Mammary epithelial cell (primary cell): ENCODE measurements at regions not wholly inside any gene's neighbourhood (a gene's known extent, or its start where the extent isn't known, plus 50 kb on each side); places are given as distances from the start of the nearest gene placed in this dataset.

Experiments
- EZH2 ChIP-seq: IDR thresholded peaks from 2 replicates; pipeline ENCODE4 v1.6.1; 2012; ENCODE audit warnings: low read length, inconsistent platforms, borderline replicate concordance
- TF ChIP-seq, protein P1 (sequence below), 2 donors: IDR thresholded peaks in 1 of 2; conservative IDR thresholded peaks in 1 of 2; 2 replicates each; pipeline ENCODE4 v1.5.1; 2011 to 2012; ENCODE audit warnings: inconsistent platforms in 2 of 2, low read length in 2 of 2, mild to moderate bottlenecking in 2 of 2, control low read depth in 1 of 2, low read depth in 1 of 2; ENCODE audit not compliant: insufficient read depth in 1 of 2; ENCODE audit errors: extremely low read depth in 1 of 2

DNA sequence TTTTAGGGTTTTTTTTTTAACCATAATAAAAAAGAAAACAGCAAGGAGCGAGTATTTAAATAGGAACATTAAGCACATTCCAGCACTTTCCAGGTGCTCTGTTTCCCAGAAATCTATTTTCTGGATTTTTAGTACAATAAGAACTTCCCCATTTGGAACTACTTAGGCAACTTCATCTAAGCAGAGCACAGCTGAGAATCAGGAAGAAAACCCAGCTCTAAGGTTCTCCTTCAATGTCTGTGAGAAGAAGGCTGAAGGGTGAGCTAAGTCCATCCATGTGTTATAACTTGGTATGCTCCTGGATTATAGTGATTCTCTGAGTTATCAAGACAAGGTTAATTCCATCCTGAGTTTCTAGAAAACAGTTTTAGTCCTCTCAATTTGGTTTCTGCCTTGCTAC is 181.9 kb downstream of the CYP26A1 start:
- TF ChIP-seq, protein P1, sequence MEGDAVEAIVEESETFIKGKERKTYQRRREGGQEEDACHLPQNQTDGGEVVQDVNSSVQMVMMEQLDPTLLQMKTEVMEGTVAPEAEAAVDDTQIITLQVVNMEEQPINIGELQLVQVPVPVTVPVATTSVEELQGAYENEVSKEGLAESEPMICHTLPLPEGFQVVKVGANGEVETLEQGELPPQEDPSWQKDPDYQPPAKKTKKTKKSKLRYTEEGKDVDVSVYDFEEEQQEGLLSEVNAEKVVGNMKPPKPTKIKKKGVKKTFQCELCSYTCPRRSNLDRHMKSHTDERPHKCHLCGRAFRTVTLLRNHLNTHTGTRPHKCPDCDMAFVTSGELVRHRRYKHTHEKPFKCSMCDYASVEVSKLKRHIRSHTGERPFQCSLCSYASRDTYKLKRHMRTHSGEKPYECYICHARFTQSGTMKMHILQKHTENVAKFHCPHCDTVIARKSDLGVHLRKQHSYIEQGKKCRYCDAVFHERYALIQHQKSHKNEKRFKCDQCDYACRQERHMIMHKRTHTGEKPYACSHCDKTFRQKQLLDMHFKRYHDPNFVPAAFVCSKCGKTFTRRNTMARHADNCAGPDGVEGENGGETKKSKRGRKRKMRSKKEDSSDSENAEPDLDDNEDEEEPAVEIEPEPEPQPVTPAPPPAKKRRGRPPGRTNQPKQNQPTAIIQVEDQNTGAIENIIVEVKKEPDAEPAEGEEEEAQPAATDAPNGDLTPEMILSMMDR (conservative IDR thresholded peaks at IDR 0.05 in 1 of 2, IDR thresholded peaks at IDR 0.05 in 1 of 2; ENCODE audit: extremely low read depth in 1 of 2, insufficient read depth in 1 of 2, low read depth in 1 of 2, low read length in 2 of 2), result no peak
- no peak for TF ChIP-seq EZH2
